GF-D8 (cell line): ENCODE measurements at regions not wholly inside any gene's neighbourhood (a gene's known extent, or its start where the extent isn't known, plus 50 kb on each side); places are given as distances from the start of the nearest gene placed in this dataset.

Experiments used
- DNase-seq: peaks from one replicate; lab custom pipeline; 2025; lab: John Stamatoyannopoulos, UW

GRCh38 chr3:174783502-174783901, 75.6 kb upstream of the NAALADL2 start:
- DNase-seq = no peak

DNA sequence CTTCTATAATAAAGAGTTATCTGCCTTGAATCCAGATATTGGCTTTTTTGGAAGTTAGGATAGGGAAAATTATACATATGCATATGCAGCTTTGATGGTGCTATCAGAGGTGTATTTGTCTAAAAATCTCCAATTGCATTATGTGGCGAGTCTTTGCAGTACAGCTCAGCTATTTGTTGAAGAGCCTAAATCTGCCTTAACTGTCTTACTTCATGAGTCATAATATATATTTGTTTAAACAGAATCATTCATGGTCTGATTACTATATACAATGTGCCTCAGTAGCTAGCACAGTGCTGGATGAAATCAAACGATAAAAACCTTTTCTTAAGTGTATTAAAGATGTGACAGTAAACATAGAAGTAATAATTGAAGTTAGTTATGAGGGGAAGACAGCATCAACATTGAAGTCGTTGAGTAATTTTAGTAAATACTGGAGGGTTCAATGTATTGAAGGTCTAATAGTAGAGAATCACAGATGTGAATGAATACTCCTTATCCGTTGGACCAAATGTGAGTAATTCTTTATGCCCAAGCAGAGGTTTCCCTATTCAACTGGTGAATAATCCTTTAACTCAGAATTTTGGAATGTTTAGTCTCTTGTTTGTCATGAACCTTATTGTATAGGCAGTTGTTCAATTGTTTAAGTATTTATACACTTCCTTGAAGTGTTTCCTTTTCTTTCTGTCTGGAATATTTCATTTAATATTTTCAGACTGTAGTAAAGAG, 74.8 kb upstream of the NAALADL2 start:
- DNase-seq = no peak

DNA sequence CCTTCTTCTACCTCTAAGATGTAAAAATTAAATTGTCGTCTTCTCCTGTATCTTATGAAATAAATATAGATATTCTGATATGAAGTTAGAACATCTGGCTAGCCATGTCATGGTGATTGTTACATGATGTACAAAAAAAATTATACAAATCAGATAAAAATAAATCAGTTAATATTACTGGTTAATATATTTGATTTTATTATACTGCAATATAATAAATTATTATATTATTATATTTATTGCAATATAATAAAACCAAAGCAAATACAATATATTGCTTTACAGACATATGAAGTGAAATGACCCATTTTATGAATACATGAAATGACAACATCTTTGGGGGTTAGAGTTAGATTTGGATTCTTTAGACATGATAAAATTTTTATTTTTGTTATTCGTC, 72.3 kb upstream of the NAALADL2 start:
- no peak for DNase-seq

DNA sequence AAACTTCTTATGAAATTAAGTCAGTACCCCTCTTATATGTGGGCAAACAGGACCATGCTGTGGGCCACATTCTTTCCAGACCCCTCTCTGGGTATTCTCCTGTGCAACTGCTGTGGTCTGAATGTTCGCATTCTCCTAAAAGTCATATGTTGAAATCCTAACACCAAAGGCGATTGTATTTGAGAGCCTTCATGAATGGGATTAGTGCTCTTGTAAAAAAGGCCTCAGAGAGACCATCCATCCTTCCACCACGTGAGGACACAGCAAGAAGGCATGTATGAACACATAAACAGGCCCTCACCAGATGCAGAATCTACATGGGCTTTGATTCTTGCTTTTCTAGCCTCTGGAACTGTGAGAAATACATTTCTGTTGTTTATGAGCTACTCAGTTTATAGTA, 68.0 kb upstream of the NAALADL2 start:
- no peak for DNase-seq

DNA sequence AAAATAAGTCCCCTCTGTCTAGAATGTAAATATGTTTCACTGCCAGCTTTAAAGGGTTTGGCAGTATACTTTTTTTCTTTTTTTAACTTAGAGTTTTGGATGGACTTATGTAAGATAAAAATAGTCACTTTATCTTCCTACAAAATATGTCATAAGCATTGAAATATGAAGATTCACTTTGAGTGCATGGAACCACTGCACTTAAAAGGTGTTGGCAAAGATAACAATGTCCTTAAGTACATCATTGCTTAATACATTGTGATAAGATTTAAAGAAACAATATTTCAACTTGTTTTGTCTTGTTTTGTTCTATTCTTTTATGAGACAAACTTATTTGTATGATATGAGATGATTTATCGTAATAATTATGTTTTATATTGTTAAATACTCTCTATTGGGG, 66.3 kb upstream of the NAALADL2 start:
- no peak for DNase-seq
